Thoracic aorta (tissue), 2 donors: ENCODE measurements at regions not wholly inside any gene's neighbourhood (a gene's known extent, or its start where the extent isn't known, plus 50 kb on each side); places are given as distances from the start of the nearest gene placed in this dataset.

Experiments used
- ATAC-seq: fragments of 150-250 bp; one replicate; pipeline ENCODE4 v1.8.0; 2017; ENCODE audit warnings: low read depth; ENCODE audit not compliant: insufficient number of reproducible peaks, low FRiP score
- DNase-seq: peaks from one replicate; pipeline ENCODE4 v3.0.0-alpha.2; 2020; ENCODE audit warnings: low spot score
- H3K27ac ChIP-seq, 2 donors: fragments of 200-600 bp; sonication (generic); 1 replicate in 1 of 2; 2 replicates in 1 of 2; pipeline ENCODE4 v1.5.1; 2016; ENCODE audit warnings: mild to moderate bottlenecking in 2 of 2, moderate library complexity in 2 of 2
- H3K27me3 ChIP-seq: fragments of 200-600 bp; sonication (generic); replicated peaks from 2 replicates; pipeline ENCODE4 v1.6.0; 2016; ENCODE audit warnings: mild to moderate bottlenecking; ENCODE audit not compliant: insufficient read depth
- H3K36me3 ChIP-seq: fragments of 200-600 bp; sonication (generic); one replicate; pipeline ENCODE4 v1.5.1; 2016
- H3K4me1 ChIP-seq, 2 donors: fragments of 200-600 bp; sonication (generic); 1 replicate in 1 of 2; 2 replicates in 1 of 2; pipeline versions ENCODE4 v1.5.1 to v1.6.0; 2016; ENCODE audit warnings: low read depth in 2 of 2, mild to moderate bottlenecking in 1 of 2; ENCODE audit not compliant: control insufficient read depth in 1 of 2
- H3K4me3 ChIP-seq: fragments of 200-600 bp; sonication (generic); 2 replicates; pipeline ENCODE4 v1.5.1; 2016; ENCODE audit warnings: mild to moderate bottlenecking
- H3K9me3 ChIP-seq: fragments of 200-600 bp; sonication (generic); 2 replicates; pipeline ENCODE4 v1.5.1; 2016
- CTCF ChIP-seq: fragments of 200-600 bp; sonication (generic); IDR thresholded peaks from one replicate; pipeline ENCODE4 v1.5.1; 2019; ENCODE audit warnings: antibody characterized with exemption

GRCh38 chr11:95354304-95354703 lies 123.3 kb upstream of the SESN3 start:
- H3K4me3 ChIP-seq = no peak overlapping the region
- H3K36me3 ChIP-seq = no peaks in the 10 kb centered on the region
- no peaks in the 10 kb centered on the region for H3K27me3 ChIP-seq
- DNase-seq = no peak
- no peak for ATAC-seq
- no peaks in the 10 kb centered on the region for H3K9me3 ChIP-seq
- H3K4me1 ChIP-seq = peaks cover 2% of the 10 kb centered on the region in 2 donors
- TF ChIP-seq CTCF = no peak
- no peak overlapping the region for H3K27ac ChIP-seq

- Histone ChIP-seq H3K4me1 (no peaks in the 10 kb centered on the region), H3K27me3 (no peaks in the 10 kb centered on the region), H3K27ac (no peak overlapping the region), H3K9me3 (no peaks in the 10 kb centered on the region), H3K4me3 (no peak overlapping the region), H3K36me3 (no peaks in the 10 kb centered on the region)
- TF ChIP-seq CTCF = no peak
- no peak for ATAC-seq
- DNase-seq = no peak
These were observed 122.7 kb upstream of the SESN3 start for GRCh38 chr11:95353706-95354105.

- TF ChIP-seq CTCF = no peak
- Histone ChIP-seq H3K36me3 (no peaks in the 10 kb centered on the region), H3K27ac (no peak overlapping the region), H3K9me3 (no peaks in the 10 kb centered on the region), H3K4me1 (no peaks in the 10 kb centered on the region), H3K4me3 (no peak overlapping the region), H3K27me3 (no peaks in the 10 kb centered on the region)
- no peak for ATAC-seq
- DNase-seq = no peak
These were observed 121.8 kb upstream of the SESN3 start for GRCh38 chr11:95352733-95353346.

- Histone ChIP-seq H3K4me1 (peaks cover 0 to 7% of the 10 kb centered on the region in 2 donors), H3K27me3 (no peaks in the 10 kb centered on the region), H3K4me3 (no peak overlapping the region), H3K9me3 (no peaks in the 10 kb centered on the region), H3K27ac (no peak overlapping the region), H3K36me3 (no peaks in the 10 kb centered on the region)
- DNase-seq (no peak), ATAC-seq (no peak)
- TF ChIP-seq CTCF = no peak
These were observed 118.4 kb upstream of the SESN3 start for GRCh38 chr11:95349345-95349942.

- no peaks in the 10 kb centered on the region for H3K36me3 ChIP-seq
- peaks cover 0 to 7% of the 10 kb centered on the region in 2 donors for H3K4me1 ChIP-seq
- H3K27ac ChIP-seq = no peak overlapping the region
- no peak for TF ChIP-seq CTCF
- no peak for DNase-seq
- no peak for ATAC-seq
- H3K27me3 ChIP-seq = no peaks in the 10 kb centered on the region
- H3K9me3 ChIP-seq = no peaks in the 10 kb centered on the region
- H3K4me3 ChIP-seq = no peak overlapping the region
These were observed 115.3 kb upstream of the SESN3 start for GRCh38 chr11:95346265-95346664.
